ENCODE measurements at regions not wholly inside any gene's neighbourhood (a gene's known extent, or its start where the extent isn't known, plus 50 kb on each side); places are given as distances from the start of the nearest gene placed in this dataset.
"Not testable (repeated sequence)": the region's sequence is repeated elsewhere in the genome, so short reads cannot be mapped to it uniquely, and the experiment has no call there.

DNA sequence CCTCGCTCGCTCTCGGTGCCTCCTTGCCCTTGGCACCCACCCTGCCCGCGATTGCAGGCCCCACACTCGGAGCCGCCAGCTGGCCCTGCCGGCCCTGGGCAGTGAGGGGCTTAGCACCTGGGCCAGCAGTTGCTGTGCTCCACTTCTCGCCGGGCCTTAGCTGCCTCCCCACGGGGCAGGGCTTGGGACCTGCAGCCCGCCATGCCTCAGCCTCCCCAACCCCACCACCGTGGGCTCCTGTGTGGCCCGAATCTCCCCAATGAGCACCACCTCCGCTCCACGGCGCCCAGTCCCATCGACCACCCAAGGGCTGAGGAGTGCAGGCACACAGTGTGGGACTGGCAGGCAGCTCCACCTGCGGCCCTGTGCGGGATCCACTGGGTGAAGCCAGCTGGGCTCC lies 479.1 kb downstream of the MMUT start:
- not testable (repeated sequence) for TF ChIP-seq YY1 (IDR thresholded peaks at IDR 0.05; ENCODE audit: insufficient read depth, insufficient read length); ZNF274 (IDR thresholded peaks at IDR 0.05; ENCODE audit: low read depth, low read length); SUZ12 (IDR thresholded peaks at IDR 0.05; ENCODE audit: extremely low read depth, insufficient read depth, insufficient read length)

Measured in NT2/D1 (cell line).